GM12878 (cell line): ENCODE measurements at regions not wholly inside any gene's neighbourhood (a gene's known extent, or its start where the extent isn't known, plus 50 kb on each side); places are given as distances from the start of the nearest gene placed in this dataset.

ENCODE experiments used
- ATAC-seq: fragments of 200-7000 bp; cut with Tn5 transposase; 3 replicates; pipeline ENCODE4 v1.9.1; 2020; ENCODE audit warnings: mild to moderate bottlenecking, moderate library complexity
- BruUV-seq: library from RNA; stranded (reverse); fragments of 400-500 nt; replicated peaks from 2 replicates; lab custom pipeline; 2021; lab: Mats Ljungman, UMichigan
- CTCF ChIA-PET: fragments of 300-600 bp; sonication (Branson Sonifier 250); formaldehyde crosslinking; extraction: SDS; loops from one replicate; lab custom pipeline; 2021; ENCODE audit warnings: inconsistent platforms; lab: Yijun Ruan, JAX
- POLR2A ChIA-PET: fragments of 350-600 bp; formaldehyde crosslinking; extraction: SDS; loops from one replicate; lab custom pipeline; 2021; ENCODE audit warnings: inconsistent platforms; lab: Charles Lee
- RAD21 ChIA-PET: fragments of 300-600 bp; sonication (Branson Sonifier 250); formaldehyde crosslinking; loops from one replicate; lab custom pipeline; 2023; ENCODE audit warnings: antibody characterized with exemption; ENCODE audit not compliant: unreplicated experiment; lab: Charles Lee
- SMC1A ChIA-PET: fragments of 300-600 bp; sonication (Branson Sonifier 250); formaldehyde crosslinking; loops from one replicate; lab custom pipeline; 2023; ENCODE audit not compliant: unreplicated experiment, uncharacterized antibody; lab: Charles Lee
- DNase-seq: peaks from one replicate; pipeline ENCODE4 v3.0.0-alpha.2; 2011; ENCODE audit warnings: low read depth, low spot score
- FAIRE-seq: peaks from 3 replicates; lab custom pipeline; 2011; peaks lifted over from hg19 to GRCh38; lab: Jason Lieb, UNC
- H2AFZ ChIP-seq: 2 replicates; pipeline ENCODE4 v1.6.0; 2011; ENCODE audit warnings: low read depth, low read length, control low read depth; ENCODE audit not compliant: control insufficient read depth
- H3K27ac ChIP-seq: 2 replicates; pipeline ENCODE4 v1.5.1; 2011; ENCODE audit warnings: control low read depth; ENCODE audit not compliant: control insufficient read depth, insufficient read depth
- H3K27me3 ChIP-seq, 2 experiments: replicated peaks in 1 of 2; 2 replicates each; pipeline versions ENCODE4 v1.6.0 to v1.6.1; 2011; ENCODE audit warnings: low read length in 1 of 2; ENCODE audit not compliant: control insufficient read depth in 2 of 2, insufficient read depth in 2 of 2
- H3K36me3 ChIP-seq, 2 experiments: 2 replicates each; pipeline ENCODE4 v1.5.1; 2011; ENCODE audit warnings: low read length in 1 of 2; ENCODE audit not compliant: control insufficient read depth in 2 of 2, insufficient read depth in 2 of 2
- H3K4me1 ChIP-seq: 2 replicates; pipeline ENCODE4 v1.6.1; 2011; ENCODE audit warnings: mild to moderate bottlenecking, low read length, moderate library complexity, mixed read lengths; ENCODE audit not compliant: control insufficient read depth, insufficient read depth
- H3K4me2 ChIP-seq: 2 replicates; pipeline ENCODE4 v1.6.0; 2011; ENCODE audit warnings: control low read depth; ENCODE audit not compliant: control insufficient read depth, insufficient read depth
- H3K4me3 ChIP-seq: fragments of 200-600 bp; sonication (generic); 2 replicates; pipeline ENCODE4 v1.5.1; 2016
- H3K79me2 ChIP-seq: 2 replicates; pipeline ENCODE4 v1.6.0; 2011; ENCODE audit warnings: low read length; ENCODE audit not compliant: control insufficient read depth, insufficient read depth
- H3K9ac ChIP-seq: 2 replicates; pipeline ENCODE4 v1.8.0; 2011; ENCODE audit warnings: low read length, control low read depth, mixed read lengths; ENCODE audit not compliant: control insufficient read depth, insufficient read depth
- H3K9me3 ChIP-seq: replicated peaks from 3 replicates; pipeline ENCODE4 v1.5.1; 2011; ENCODE audit warnings: mild to moderate bottlenecking, low read length; ENCODE audit not compliant: control insufficient read depth, insufficient read depth
- H4K20me1 ChIP-seq: 2 replicates; pipeline ENCODE4 v1.6.0; 2011; ENCODE audit not compliant: control insufficient read depth, insufficient read depth
- BACH1 ChIP-seq: fragments of 450-650 bp; IDR thresholded peaks from 2 replicates; pipeline ENCODE4 v1.6.1; 2017; ENCODE audit warnings: mild to moderate bottlenecking, borderline replicate concordance
- CREM ChIP-seq: IDR thresholded peaks from 2 replicates; pipeline ENCODE4 v1.6.1; 2014; ENCODE audit warnings: antibody characterized with exemption, low read depth
- FOXM1 ChIP-seq: IDR thresholded peaks from 2 replicates; pipeline ENCODE4 v1.6.1; 2012; ENCODE audit warnings: low read depth, mild to moderate bottlenecking, inconsistent platforms, low read length, moderate library complexity
- JUND ChIP-seq: IDR thresholded peaks from 2 replicates; pipeline ENCODE4 v1.6.1; 2012; ENCODE audit warnings: low read depth, mild to moderate bottlenecking, low read length, improper control_type of control experiment, moderate library complexity
- PAX5 ChIP-seq: IDR thresholded peaks from 2 replicates; pipeline ENCODE4 v1.6.1; 2011; ENCODE audit warnings: low read depth, low read length, borderline replicate concordance
- RFX5 ChIP-seq: IDR thresholded peaks from 2 replicates; pipeline ENCODE4 v1.6.1; 2011; ENCODE audit warnings: low read depth, low read length, improper control_type of control experiment
- SP1 ChIP-seq: IDR thresholded peaks from one replicate; pipeline ENCODE4 v1.6.1; 2011; ENCODE audit warnings: low read depth, low read length
- SPI1 ChIP-seq: IDR thresholded peaks from 2 replicates; pipeline ENCODE4 v1.6.1; 2011; ENCODE audit warnings: low read depth, mild to moderate bottlenecking, low read length, moderate library complexity, borderline replicate concordance; ENCODE audit not compliant: insufficient read depth
- WRNIP1 ChIP-seq: IDR thresholded peaks from 2 replicates; pipeline ENCODE4 v1.6.1; 2011; ENCODE audit warnings: low read depth, low read length, improper control_type of control experiment, borderline replicate concordance
- ZNF274 ChIP-seq: IDR thresholded peaks from one replicate; pipeline ENCODE4 v1.8.0; 2011; ENCODE audit not compliant: insufficient read length, insufficient read depth
- ZNF384 ChIP-seq: IDR thresholded peaks from 2 replicates; pipeline ENCODE4 v1.6.1; 2012; ENCODE audit warnings: low read depth, mild to moderate bottlenecking, low read length, improper control_type of control experiment, borderline replicate concordance
- ZNF622 ChIP-seq: fragments of 450-650 bp; IDR thresholded peaks from 2 replicates; pipeline ENCODE4 v1.6.1; 2017; ENCODE audit warnings: mild to moderate bottlenecking, inconsistent platforms
- WGBS: methylation state at CpG from one replicate; pipeline ENCODE4 v1.1.6; 2016; ENCODE audit warnings: low lambda C conversion rate; ENCODE audit not compliant: insufficient replicate concordance, insufficient coverage; ENCODE audit errors: missing lambda C conversion rate; 5-methylcytosine and 5-hydroxymethylcytosine counted together
- in situ Hi-C: fragments of 300-500 bp; cut with MboI; formaldehyde crosslinking; loops from 9 replicates; pipeline ENCODE4 v1.14.3; 2018; ENCODE audit warnings: mixed read lengths
- intact Hi-C: fragments of 100-400 bp; cut with micrococcal nuclease; formaldehyde crosslinking; loops from one replicate; pipeline ENCODE4 v1.14.2; 2022; ENCODE audit not compliant: unreplicated experiment
- TF ChIP-seq, protein P1 (sequence below): IDR thresholded peaks from 2 replicates; pipeline ENCODE4 v1.6.1; 2012; ENCODE audit warnings: low read depth, low read length, improper control_type of control experiment
- TF ChIP-seq, protein P2 (sequence below): IDR thresholded peaks from 2 replicates; pipeline ENCODE4 v1.6.1; 2012; ENCODE audit warnings: low read depth, low read length, improper control_type of control experiment
- TF ChIP-seq, protein P3 (sequence below): fragments of 450-650 bp; formaldehyde crosslinking; IDR thresholded peaks from 2 replicates; pipeline ENCODE4 v1.4.0; 2022; ENCODE audit warnings: mild to moderate bottlenecking, moderate library complexity

GRCh38 chr9:16223074-16223871, 647.2 kb downstream of the BNC2 start (continued):
- TF ChIP-seq, protein P1, sequence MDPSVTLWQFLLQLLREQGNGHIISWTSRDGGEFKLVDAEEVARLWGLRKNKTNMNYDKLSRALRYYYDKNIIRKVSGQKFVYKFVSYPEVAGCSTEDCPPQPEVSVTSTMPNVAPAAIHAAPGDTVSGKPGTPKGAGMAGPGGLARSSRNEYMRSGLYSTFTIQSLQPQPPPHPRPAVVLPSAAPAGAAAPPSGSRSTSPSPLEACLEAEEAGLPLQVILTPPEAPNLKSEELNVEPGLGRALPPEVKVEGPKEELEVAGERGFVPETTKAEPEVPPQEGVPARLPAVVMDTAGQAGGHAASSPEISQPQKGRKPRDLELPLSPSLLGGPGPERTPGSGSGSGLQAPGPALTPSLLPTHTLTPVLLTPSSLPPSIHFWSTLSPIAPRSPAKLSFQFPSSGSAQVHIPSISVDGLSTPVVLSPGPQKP: no peak
- TF ChIP-seq SP1 (no peak), PAX5 (no peak), ZNF384 (no peak), SPI1 (no peak), ZNF622 (no peak), CREM (no peak), BACH1 (no peak)
- TF ChIP-seq, all 136 proteins: peak for 0

GRCh38 chr9:16230731-16231130, 639.7 kb downstream of the BNC2 start:
- Histone ChIP-seq H3K79me2 (no peaks in the 10 kb centered on the region), H3K4me1 (no peaks in the 10 kb centered on the region), H3K9me3 (peaks cover 5% of the 10 kb centered on the region; the same call in 1 of the 3 replicates), H3K36me3 (no peaks in the 10 kb centered on the region), H4K20me1 (no peaks in the 10 kb centered on the region), H3K4me3 (no peak overlapping the region), H3K9ac (no peak overlapping the region), H3K27ac (no peak overlapping the region), H2AFZ (no peak overlapping the region), H3K27me3 (no peaks in the 10 kb centered on the region), H3K4me2 (no peak overlapping the region)
- ChIA-PET SMC1A (interaction anchor here (1.0 kb wide), 1 partner anchor 533 kb away, joined by 3 read pairs; no protein-coding TSS in a partner anchor), POLR2A (no interaction called here), CTCF (interaction anchor here (0.7 kb wide), 1 partner anchor 1144 kb away, joined by 3 read pairs; no protein-coding TSS in a partner anchor), RAD21 (no interaction called here)
- ATAC-seq (no peak), FAIRE-seq (no peak), DNase-seq (no peak)
- WGBS: 61% methylated on average over 10 of the region's 10 CpGs
- TF ChIP-seq ZNF274 (no peak), JUND (no peak), FOXM1 (no peak), WRNIP1 (no peak), RFX5 (no peak)
- TF ChIP-seq, protein P2, sequence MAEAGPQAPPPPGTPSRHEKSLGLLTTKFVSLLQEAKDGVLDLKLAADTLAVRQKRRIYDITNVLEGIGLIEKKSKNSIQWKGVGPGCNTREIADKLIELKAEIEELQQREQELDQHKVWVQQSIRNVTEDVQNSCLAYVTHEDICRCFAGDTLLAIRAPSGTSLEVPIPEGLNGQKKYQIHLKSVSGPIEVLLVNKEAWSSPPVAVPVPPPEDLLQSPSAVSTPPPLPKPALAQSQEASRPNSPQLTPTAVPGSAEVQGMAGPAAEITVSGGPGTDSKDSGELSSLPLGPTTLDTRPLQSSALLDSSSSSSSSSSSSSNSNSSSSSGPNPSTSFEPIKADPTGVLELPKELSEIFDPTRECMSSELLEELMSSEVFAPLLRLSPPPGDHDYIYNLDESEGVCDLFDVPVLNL: no peak
- TF ChIP-seq, protein P3, sequence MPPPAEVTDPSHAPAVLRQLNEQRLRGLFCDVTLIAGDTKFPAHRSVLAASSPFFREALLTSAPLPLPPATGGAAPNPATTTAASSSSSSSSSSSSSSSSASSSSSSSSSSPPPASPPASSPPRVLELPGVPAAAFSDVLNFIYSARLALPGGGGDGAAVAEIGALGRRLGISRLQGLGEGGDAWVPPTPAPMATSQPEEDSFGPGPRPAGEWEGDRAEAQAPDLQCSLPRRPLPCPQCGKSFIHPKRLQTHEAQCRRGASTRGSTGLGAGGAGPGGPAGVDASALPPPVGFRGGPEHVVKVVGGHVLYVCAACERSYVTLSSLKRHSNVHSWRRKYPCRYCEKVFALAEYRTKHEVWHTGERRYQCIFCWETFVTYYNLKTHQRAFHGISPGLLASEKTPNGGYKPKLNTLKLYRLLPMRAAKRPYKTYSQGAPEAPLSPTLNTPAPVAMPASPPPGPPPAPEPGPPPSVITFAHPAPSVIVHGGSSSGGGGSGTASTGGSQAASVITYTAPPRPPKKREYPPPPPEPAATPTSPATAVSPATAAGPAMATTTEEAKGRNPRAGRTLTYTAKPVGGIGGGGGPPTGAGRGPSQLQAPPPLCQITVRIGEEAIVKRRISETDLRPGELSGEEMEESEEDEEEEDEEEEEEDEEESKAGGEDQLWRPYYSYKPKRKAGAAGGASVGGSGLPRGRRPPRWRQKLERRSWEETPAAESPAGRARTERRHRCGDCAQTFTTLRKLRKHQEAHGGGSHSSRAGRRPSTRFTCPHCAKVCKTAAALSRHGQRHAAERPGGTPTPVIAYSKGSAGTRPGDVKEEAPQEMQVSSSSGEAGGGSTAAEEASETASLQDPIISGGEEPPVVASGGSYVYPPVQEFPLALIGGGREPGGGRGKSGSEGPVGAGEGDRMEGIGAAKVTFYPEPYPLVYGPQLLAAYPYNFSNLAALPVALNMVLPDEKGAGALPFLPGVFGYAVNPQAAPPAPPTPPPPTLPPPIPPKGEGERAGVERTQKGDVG (CRISPR knock-in tag): no peak
- in situ Hi-C loops: no loop called here
- intact Hi-C loops: no loop called here
- BruUV-seq: no TSS peak
